IPS-20b (cell line): ENCODE measurements at regions not wholly inside any gene's neighbourhood (a gene's known extent, or its start where the extent isn't known, plus 50 kb on each side); places are given as distances from the start of the nearest gene placed in this dataset.
"Not testable (repeated sequence)": the region's sequence is repeated elsewhere in the genome, so short reads cannot be mapped to it uniquely, and the experiment has no call there.

Experiments
- H3K27ac ChIP-seq: one replicate; pipeline ENCODE4 v1.5.1; 2013; ENCODE audit warnings: low read length
- H3K27me3 ChIP-seq: 2 replicates; pipeline ENCODE4 v1.6.1; 2013; ENCODE audit warnings: mild to moderate bottlenecking, low read length, inconsistent platforms; ENCODE audit not compliant: insufficient read depth
- H3K36me3 ChIP-seq: 2 replicates; pipeline ENCODE4 v1.6.1; 2013; ENCODE audit warnings: low read depth, mild to moderate bottlenecking, inconsistent platforms, low read length, moderate library complexity; ENCODE audit not compliant: insufficient read depth
- H3K4me1 ChIP-seq: 2 replicates; pipeline ENCODE4 v1.6.1; 2013; ENCODE audit warnings: mild to moderate bottlenecking, control low read depth, inconsistent platforms, low read length, moderate library complexity; ENCODE audit not compliant: insufficient read depth
- H3K4me3 ChIP-seq: 2 replicates; pipeline ENCODE4 v1.5.1; 2013; ENCODE audit warnings: mild to moderate bottlenecking, low read length, inconsistent platforms
- H3K9ac ChIP-seq: 2 replicates; pipeline ENCODE4 v1.6.1; 2013; ENCODE audit warnings: low read depth, mild to moderate bottlenecking, inconsistent platforms, low read length, moderate library complexity
- H3K9me3 ChIP-seq: 2 replicates; pipeline ENCODE4 v1.6.1; 2013; ENCODE audit warnings: mild to moderate bottlenecking, low read depth, low read length, inconsistent platforms; ENCODE audit not compliant: insufficient read depth

- H3K36me3 ChIP-seq, result no peaks in the 10 kb centered on the region
- no peaks in the 10 kb centered on the region for H3K4me1 ChIP-seq
- H3K4me3 ChIP-seq, result no peak overlapping the region
- no peaks in the 10 kb centered on the region for H3K9me3 ChIP-seq
- no peak overlapping the region for H3K27ac ChIP-seq
- H3K9ac ChIP-seq, result no peak overlapping the region
- H3K27me3 ChIP-seq, result no peaks in the 10 kb centered on the region
Measured at GRCh38 chr9:89850631-89851325, 246.0 kb downstream of the GADD45G start.

DNA sequence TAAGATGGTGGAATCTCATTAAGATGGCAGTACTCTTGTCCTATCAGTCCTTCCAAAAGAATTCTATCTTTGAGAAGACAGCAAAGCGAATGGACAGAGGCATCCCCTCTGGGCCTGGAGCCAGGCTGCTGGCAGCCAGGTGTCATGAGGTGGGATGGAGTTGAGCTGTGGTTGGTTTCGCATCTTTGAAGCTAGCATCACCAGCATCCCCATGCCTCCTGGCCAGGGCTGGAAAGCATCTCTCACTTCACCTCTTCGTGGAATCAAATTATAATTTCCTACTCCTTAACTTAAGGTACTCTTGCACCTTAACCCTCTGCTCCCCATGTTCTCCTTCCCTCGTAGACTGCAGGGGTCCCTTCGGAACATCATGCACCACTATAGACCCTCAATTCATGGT, 248.3 kb downstream of the GADD45G start:
- Histone ChIP-seq H3K9ac (no peak overlapping the region), H3K9me3 (no peaks in the 10 kb centered on the region; the same call in 1 of the 2 replicates), H3K27me3 (no peaks in the 10 kb centered on the region), H3K27ac (no peak overlapping the region), H3K4me1 (no peaks in the 10 kb centered on the region), H3K4me3 (no peak overlapping the region), H3K36me3 (no peaks in the 10 kb centered on the region)

GRCh38 chr9:89853931-89854330, 249.1 kb downstream of the GADD45G start:
- H3K9ac ChIP-seq, result no peak overlapping the region
- no peaks in the 10 kb centered on the region for H3K4me1 ChIP-seq
- H3K4me3 ChIP-seq, result no peak overlapping the region
- no peaks in the 10 kb centered on the region for H3K27me3 ChIP-seq
- H3K27ac ChIP-seq, result no peak overlapping the region
- H3K9me3 ChIP-seq, result no peaks in the 10 kb centered on the region; the same call in 1 of the 2 replicates
- H3K36me3 ChIP-seq, result no peaks in the 10 kb centered on the region

DNA sequence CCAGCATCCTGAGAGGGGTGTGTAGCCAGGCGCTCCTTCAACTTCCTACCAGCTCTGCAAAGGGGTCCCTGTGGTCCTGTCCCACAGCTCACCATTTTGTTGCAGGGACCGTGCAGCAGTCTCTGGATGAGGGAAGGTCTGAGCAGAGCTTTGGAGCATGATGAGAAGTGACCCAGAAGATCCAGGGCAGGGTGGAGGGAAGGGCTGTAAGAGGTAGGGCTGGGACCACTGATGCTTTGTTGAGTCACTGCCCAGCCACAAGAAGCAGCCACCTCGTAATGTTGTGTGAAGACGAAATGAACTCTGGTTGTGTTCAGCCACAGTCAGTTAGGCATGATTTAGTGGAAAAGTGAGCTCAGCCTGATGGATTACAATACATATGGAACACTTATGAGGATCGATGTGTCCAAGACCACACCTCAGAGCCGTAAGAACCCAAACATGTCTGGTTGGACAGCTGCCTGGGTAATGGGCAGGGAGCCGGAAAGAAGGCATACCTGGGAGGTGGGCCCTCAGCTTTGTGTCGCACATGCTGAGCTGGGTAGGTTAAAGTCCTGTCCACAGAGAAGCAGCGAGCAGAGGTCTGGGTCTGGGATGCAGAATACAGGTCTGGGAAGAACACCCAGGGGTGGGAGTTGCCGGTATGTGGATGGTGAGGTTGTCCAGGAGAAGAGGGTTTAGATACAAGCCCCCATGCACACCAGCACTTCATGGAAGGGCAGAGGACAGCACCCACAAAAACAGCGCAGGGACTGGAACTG, 250.1 kb downstream of the GADD45G start:
- no peaks in the 10 kb centered on the region; the same call in 1 of the 2 replicates for H3K9me3 ChIP-seq
- H3K27me3 ChIP-seq, result no peaks in the 10 kb centered on the region
- H3K36me3 ChIP-seq, result no peaks in the 10 kb centered on the region
- H3K4me1 ChIP-seq, result no peaks in the 10 kb centered on the region
- no peak overlapping the region for H3K4me3 ChIP-seq
- H3K27ac ChIP-seq, result no peak overlapping the region
- H3K9ac ChIP-seq, result no peak overlapping the region

- not testable (repeated sequence) for H3K9me3 ChIP-seq, H3K4me3 ChIP-seq, H3K27ac ChIP-seq, H3K27me3 ChIP-seq, H3K4me1 ChIP-seq, H3K36me3 ChIP-seq, H3K9ac ChIP-seq
Measured at GRCh38 chr9:89856296-89856695, 251.5 kb downstream of the GADD45G start.

GRCh38 chr9:89856950-89857349, 252.1 kb downstream of the GADD45G start:
- not testable (repeated sequence) for H3K9me3 ChIP-seq, H3K4me3 ChIP-seq, H3K27ac ChIP-seq, H3K4me1 ChIP-seq, H3K27me3 ChIP-seq, H3K36me3 ChIP-seq, H3K9ac ChIP-seq

GRCh38 chr9:89859842-89860241, 255.0 kb downstream of the GADD45G start:
- not testable (repeated sequence) for H3K36me3 ChIP-seq, H3K9ac ChIP-seq, H3K4me3 ChIP-seq, H3K9me3 ChIP-seq, H3K27me3 ChIP-seq, H3K4me1 ChIP-seq, H3K27ac ChIP-seq

- not testable (repeated sequence) for H3K4me1 ChIP-seq, H3K9me3 ChIP-seq, H3K4me3 ChIP-seq, H3K27me3 ChIP-seq, H3K9ac ChIP-seq, H3K36me3 ChIP-seq, H3K27ac ChIP-seq
Measured at GRCh38 chr9:89861371-89861770, 256.6 kb downstream of the GADD45G start.

DNA sequence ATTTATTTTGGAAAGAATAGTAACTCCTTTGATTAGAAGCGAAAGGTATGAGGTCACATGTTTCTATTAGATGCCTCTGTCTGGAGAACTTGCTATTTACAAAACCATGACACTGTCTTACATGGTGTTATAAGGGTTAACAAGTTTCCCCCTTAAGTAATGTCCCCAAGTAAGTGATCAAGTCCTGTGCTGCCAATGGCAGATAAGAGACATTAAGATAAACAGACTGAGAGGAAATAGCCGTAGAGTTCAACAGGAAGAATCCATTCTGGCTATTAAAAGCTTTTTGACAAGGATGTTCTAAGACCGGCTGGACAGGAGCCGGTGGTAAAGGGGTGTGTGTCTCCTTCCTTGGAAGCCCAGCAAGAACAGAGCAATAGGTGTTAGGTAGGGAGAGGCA, 257.5 kb downstream of the GADD45G start:
- H3K4me1 ChIP-seq, result no peaks in the 10 kb centered on the region
- H3K9ac ChIP-seq, result no peak overlapping the region
- H3K27ac ChIP-seq, result no peak overlapping the region
- H3K4me3 ChIP-seq, result no peak overlapping the region
- no peaks in the 10 kb centered on the region for H3K36me3 ChIP-seq
- no peaks in the 10 kb centered on the region; the same call in 1 of the 2 replicates for H3K9me3 ChIP-seq
- H3K27me3 ChIP-seq, result no peaks in the 10 kb centered on the region

- Histone ChIP-seq H3K36me3 (no peaks in the 10 kb centered on the region), H3K4me3 (no peak overlapping the region), H3K9ac (no peak overlapping the region), H3K27me3 (no peaks in the 10 kb centered on the region), H3K27ac (no peak overlapping the region), H3K4me1 (no peaks in the 10 kb centered on the region), H3K9me3 (no peaks in the 10 kb centered on the region; the same call in 1 of the 2 replicates)
Measured at GRCh38 chr9:89863141-89863540, 258.3 kb downstream of the GADD45G start.

GRCh38 chr9:89863837-89864236, 259.0 kb downstream of the GADD45G start:
- H3K36me3 ChIP-seq, result no peaks in the 10 kb centered on the region
- no peaks in the 10 kb centered on the region for H3K4me1 ChIP-seq
- H3K9ac ChIP-seq, result no peak overlapping the region
- no peak overlapping the region for H3K4me3 ChIP-seq
- H3K9me3 ChIP-seq, result no peaks in the 10 kb centered on the region
- H3K27ac ChIP-seq, result no peak overlapping the region
- no peaks in the 10 kb centered on the region for H3K27me3 ChIP-seq

DNA sequence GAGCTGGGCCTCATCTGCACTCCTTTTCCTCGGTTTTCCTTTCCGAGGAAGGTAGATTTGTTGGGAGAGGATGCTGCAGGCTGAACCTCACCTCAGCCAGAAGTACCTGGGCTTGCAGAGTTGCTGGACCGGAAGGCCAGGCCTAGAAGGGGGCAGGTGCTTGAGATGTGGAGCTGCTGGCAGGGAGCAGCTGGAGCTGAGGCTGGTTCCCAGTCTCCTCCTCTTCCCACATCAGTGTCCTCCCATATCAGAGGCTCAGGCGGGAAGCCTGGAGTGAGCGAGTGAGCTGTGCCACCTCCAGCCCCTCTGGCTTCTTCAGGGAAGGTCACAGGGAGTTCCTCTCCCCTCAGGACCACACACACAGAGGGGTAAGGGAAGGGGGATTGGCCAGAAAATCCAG, 259.4 kb downstream of the GADD45G start:
- Histone ChIP-seq H3K27me3 (no peaks in the 10 kb centered on the region), H3K4me1 (no peaks in the 10 kb centered on the region), H3K9ac (no peak overlapping the region), H3K27ac (no peak overlapping the region), H3K9me3 (no peaks in the 10 kb centered on the region), H3K36me3 (no peaks in the 10 kb centered on the region), H3K4me3 (no peak overlapping the region)
